ENCODE measurements at regions not wholly inside any gene's neighbourhood (a gene's known extent, or its start where the extent isn't known, plus 50 kb on each side); places are given as distances from the start of the nearest gene placed in this dataset.

GRCh38 chr4:111994392-111994791 lies 150.9 kb upstream of the FAM241A start:
- Histone ChIP-seq H3K4me1 (ENCODE audit: control insufficient read depth, extremely low read depth, insufficient read depth, low read length) (no peaks in the 10 kb centered on the region), H3K36me3 (ENCODE audit: control insufficient read depth in 2 of 2, extremely low read depth in 1 of 2, insufficient read depth in 2 of 2, low read length in 2 of 2) (no peaks in the 10 kb centered on the region), H3K79me2 (ENCODE audit: control insufficient read depth, insufficient read depth, low read length) (no peaks in the 10 kb centered on the region), H3K27me3 (ENCODE audit: control insufficient read depth, extremely low read depth, insufficient read depth, low read length) (peaks cover 28% of the 10 kb centered on the region), H3K4me3 (ENCODE audit: control insufficient read depth in 2 of 3, extremely low read depth in 1 of 3, insufficient read depth in 2 of 3, low read depth in 1 of 3, low read length in 3 of 3) (no peak overlapping the region), H3K9me1 (ENCODE audit: control insufficient read depth, extremely low read depth, insufficient read depth, low read length) (no peaks in the 10 kb centered on the region), H3K9ac (ENCODE audit: control insufficient read depth, extremely low read depth, insufficient read depth, low read length) (no peak overlapping the region), H2AFZ (ENCODE audit: control insufficient read depth, low read length) (no peak overlapping the region), H3K4me2 (ENCODE audit: control insufficient read depth, extremely low read depth, insufficient read depth, low read depth, low read length) (no peak overlapping the region), H4K20me1 (ENCODE audit: control insufficient read depth, extremely low read depth, insufficient read depth, low read length) (no peaks in the 10 kb centered on the region), H3K27ac (ENCODE audit: control insufficient read depth, insufficient read depth, low read length) (no peak overlapping the region), H3K9me3 (ENCODE audit: control insufficient read depth, low read depth, low read length) (no peaks in the 10 kb centered on the region)
- FAIRE-seq (no peak), DNase-seq (ENCODE audit: low read depth, low spot score) (no peak)
- dilution Hi-C loops (cut with MboI; ENCODE audit: extremely low pct_ligation_motif_present, low sequenced_read_pairs): no loop called here
- TF ChIP-seq EZH2 (IDR thresholded peaks at IDR 0.05; ENCODE audit: low read length): no peak
- TF ChIP-seq, protein P1, sequence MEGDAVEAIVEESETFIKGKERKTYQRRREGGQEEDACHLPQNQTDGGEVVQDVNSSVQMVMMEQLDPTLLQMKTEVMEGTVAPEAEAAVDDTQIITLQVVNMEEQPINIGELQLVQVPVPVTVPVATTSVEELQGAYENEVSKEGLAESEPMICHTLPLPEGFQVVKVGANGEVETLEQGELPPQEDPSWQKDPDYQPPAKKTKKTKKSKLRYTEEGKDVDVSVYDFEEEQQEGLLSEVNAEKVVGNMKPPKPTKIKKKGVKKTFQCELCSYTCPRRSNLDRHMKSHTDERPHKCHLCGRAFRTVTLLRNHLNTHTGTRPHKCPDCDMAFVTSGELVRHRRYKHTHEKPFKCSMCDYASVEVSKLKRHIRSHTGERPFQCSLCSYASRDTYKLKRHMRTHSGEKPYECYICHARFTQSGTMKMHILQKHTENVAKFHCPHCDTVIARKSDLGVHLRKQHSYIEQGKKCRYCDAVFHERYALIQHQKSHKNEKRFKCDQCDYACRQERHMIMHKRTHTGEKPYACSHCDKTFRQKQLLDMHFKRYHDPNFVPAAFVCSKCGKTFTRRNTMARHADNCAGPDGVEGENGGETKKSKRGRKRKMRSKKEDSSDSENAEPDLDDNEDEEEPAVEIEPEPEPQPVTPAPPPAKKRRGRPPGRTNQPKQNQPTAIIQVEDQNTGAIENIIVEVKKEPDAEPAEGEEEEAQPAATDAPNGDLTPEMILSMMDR (optimal IDR thresholded peaks at IDR 0.05 in 1 of 3, IDR thresholded peaks at IDR 0.05 in 1 of 3, conservative IDR thresholded peaks at IDR 0.05 in 1 of 3; ENCODE audit: extremely low read depth in 1 of 3, insufficient read depth in 2 of 3, low read length in 3 of 3): no peak

- Histone ChIP-seq H3K27ac (ENCODE audit: control insufficient read depth, insufficient read depth, low read length) (no peak overlapping the region), H3K9ac (ENCODE audit: control insufficient read depth, extremely low read depth, insufficient read depth, low read length) (no peak overlapping the region), H3K9me1 (ENCODE audit: control insufficient read depth, extremely low read depth, insufficient read depth, low read length) (no peaks in the 10 kb centered on the region), H3K79me2 (ENCODE audit: control insufficient read depth, insufficient read depth, low read length) (no peaks in the 10 kb centered on the region), H3K4me2 (ENCODE audit: control insufficient read depth, extremely low read depth, insufficient read depth, low read depth, low read length) (no peak overlapping the region), H3K4me1 (ENCODE audit: control insufficient read depth, extremely low read depth, insufficient read depth, low read length) (peaks cover 11% of the 10 kb centered on the region), H4K20me1 (ENCODE audit: control insufficient read depth, extremely low read depth, insufficient read depth, low read length) (no peaks in the 10 kb centered on the region), H3K9me3 (ENCODE audit: control insufficient read depth, low read depth, low read length) (no peaks in the 10 kb centered on the region), H3K36me3 (ENCODE audit: control insufficient read depth in 2 of 2, extremely low read depth in 1 of 2, insufficient read depth in 2 of 2, low read length in 2 of 2) (no peaks in the 10 kb centered on the region), H2AFZ (ENCODE audit: control insufficient read depth, low read length) (no peak overlapping the region), H3K27me3 (ENCODE audit: control insufficient read depth, extremely low read depth, insufficient read depth, low read length) (peaks cover 22% of the 10 kb centered on the region), H3K4me3 (ENCODE audit: control insufficient read depth in 2 of 3, extremely low read depth in 1 of 3, insufficient read depth in 2 of 3, low read depth in 1 of 3, low read length in 3 of 3) (no peak overlapping the region)
- DNase-seq (ENCODE audit: low read depth, low spot score) (no peak), FAIRE-seq (no peak)
- no peak for TF ChIP-seq EZH2 (IDR thresholded peaks at IDR 0.05; ENCODE audit: low read length)
- TF ChIP-seq, protein P1 (optimal IDR thresholded peaks at IDR 0.05 in 1 of 3, IDR thresholded peaks at IDR 0.05 in 1 of 3, conservative IDR thresholded peaks at IDR 0.05 in 1 of 3; ENCODE audit: extremely low read depth in 1 of 3, insufficient read depth in 2 of 3, low read length in 3 of 3): no peak
- dilution Hi-C loops (cut with MboI; ENCODE audit: extremely low pct_ligation_motif_present, low sequenced_read_pairs): no loop called here
Observed at GRCh38 chr4:111997785-111998184, 147.5 kb upstream of the FAM241A start.

All from keratinocyte (primary cell).